ENCODE measurements at regions not wholly inside any gene's neighbourhood (a gene's known extent, or its start where the extent isn't known, plus 50 kb on each side); places are given as distances from the start of the nearest gene placed in this dataset.
"Not testable (repeated sequence)": the region's sequence is repeated elsewhere in the genome, so short reads cannot be mapped to it uniquely, and the experiment has no call there.

DNA sequence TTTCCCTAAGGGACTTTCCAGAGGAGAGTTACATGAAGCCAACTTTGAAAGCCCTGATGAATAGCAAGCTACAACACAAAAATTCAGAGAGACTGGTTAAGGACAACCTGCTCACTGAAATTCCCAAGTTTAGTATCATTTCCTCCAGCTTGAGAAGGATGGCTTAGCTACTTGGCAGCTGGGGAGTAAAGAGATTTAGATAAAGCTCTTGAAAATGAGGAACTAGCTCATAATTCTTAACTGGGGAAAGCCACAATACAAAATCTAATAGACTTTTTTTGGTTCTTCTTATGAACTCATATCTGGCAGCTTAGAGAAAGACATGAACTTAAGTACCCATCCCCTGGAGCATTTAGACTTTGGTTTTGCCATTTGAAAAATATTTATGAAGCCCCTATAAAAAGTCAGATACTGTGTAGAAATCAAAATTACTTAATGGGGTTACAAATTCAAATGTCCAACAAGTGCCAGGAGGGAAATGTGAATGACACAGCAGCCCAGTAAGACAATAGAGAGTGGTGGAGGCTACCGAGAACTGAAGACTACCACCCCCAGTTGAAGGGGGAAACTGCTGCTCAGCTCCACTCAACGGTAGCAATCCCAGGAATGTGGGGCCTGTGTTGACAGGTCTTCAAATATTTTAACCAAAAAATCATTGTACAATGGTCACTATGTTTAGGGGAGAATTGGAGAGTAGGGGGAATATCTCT is 79.4 kb upstream of the ADRB2 start:
- Mint-ChIP-seq H3K36me3 (ENCODE audit: insufficient read depth) (no peaks in the 10 kb centered on the region), H3K27me3 (no peaks in the 10 kb centered on the region), H3K27ac (no peak overlapping the region), H3K4me3 (ENCODE audit: low read depth) (no peak overlapping the region), H3K9me3 (ENCODE audit: low read depth) (no peaks in the 10 kb centered on the region), H3K4me1 (ENCODE audit: low read depth) (peaks cover 1% of the 10 kb centered on the region)
- DNase-seq (ENCODE audit: low spot score, unreplicated experiment) = no peak
- TF ChIP-seq, protein P1, sequence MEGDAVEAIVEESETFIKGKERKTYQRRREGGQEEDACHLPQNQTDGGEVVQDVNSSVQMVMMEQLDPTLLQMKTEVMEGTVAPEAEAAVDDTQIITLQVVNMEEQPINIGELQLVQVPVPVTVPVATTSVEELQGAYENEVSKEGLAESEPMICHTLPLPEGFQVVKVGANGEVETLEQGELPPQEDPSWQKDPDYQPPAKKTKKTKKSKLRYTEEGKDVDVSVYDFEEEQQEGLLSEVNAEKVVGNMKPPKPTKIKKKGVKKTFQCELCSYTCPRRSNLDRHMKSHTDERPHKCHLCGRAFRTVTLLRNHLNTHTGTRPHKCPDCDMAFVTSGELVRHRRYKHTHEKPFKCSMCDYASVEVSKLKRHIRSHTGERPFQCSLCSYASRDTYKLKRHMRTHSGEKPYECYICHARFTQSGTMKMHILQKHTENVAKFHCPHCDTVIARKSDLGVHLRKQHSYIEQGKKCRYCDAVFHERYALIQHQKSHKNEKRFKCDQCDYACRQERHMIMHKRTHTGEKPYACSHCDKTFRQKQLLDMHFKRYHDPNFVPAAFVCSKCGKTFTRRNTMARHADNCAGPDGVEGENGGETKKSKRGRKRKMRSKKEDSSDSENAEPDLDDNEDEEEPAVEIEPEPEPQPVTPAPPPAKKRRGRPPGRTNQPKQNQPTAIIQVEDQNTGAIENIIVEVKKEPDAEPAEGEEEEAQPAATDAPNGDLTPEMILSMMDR (IDR thresholded peaks at IDR 0.05; ENCODE audit: unreplicated experiment) = no peak

DNA sequence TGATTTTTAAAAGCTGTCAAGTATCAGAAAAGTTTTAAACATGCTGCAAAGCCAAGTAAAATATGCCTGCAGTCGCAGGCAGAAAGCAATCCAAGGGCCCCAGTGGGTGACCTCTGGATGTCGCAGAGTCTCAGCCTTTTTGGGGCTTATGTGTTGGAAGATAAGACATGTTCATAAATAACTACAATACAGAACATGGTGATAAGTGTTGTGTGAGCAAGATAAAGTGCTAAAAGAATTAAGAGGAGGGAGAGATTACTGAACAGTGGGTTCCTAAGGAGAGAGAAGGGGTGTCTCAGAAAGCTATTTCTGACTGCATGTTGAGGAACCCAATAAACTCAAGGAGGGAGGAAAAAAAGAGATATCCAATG is 78.9 kb upstream of the ADRB2 start:
- Mint-ChIP-seq H3K27ac (peak overlapping the region; percentile 1), H3K36me3 (ENCODE audit: insufficient read depth) (no peaks in the 10 kb centered on the region), H3K4me1 (ENCODE audit: low read depth) (peaks cover 1% of the 10 kb centered on the region), H3K27me3 (no peaks in the 10 kb centered on the region), H3K4me3 (ENCODE audit: low read depth) (no peak overlapping the region), H3K9me3 (ENCODE audit: low read depth) (no peaks in the 10 kb centered on the region)
- DNase-seq (ENCODE audit: low spot score, unreplicated experiment) = no peak
- TF ChIP-seq, protein P1 (IDR thresholded peaks at IDR 0.05; ENCODE audit: unreplicated experiment) = no peak

- Mint-ChIP-seq H3K36me3 (ENCODE audit: insufficient read depth) (no peaks in the 10 kb centered on the region), H3K9me3 (ENCODE audit: low read depth) (peaks cover 11% of the 10 kb centered on the region), H3K27me3 (no peaks in the 10 kb centered on the region), H3K4me3 (ENCODE audit: low read depth) (no peak overlapping the region), H3K4me1 (ENCODE audit: low read depth) (peaks cover 1% of the 10 kb centered on the region), H3K27ac (no peak overlapping the region)
- TF ChIP-seq, protein P1 (IDR thresholded peaks at IDR 0.05; ENCODE audit: unreplicated experiment) = no peak
- no peak for DNase-seq (ENCODE audit: low spot score, unreplicated experiment)
Measured at GRCh38 chr5:148748702-148749392, 77.6 kb upstream of the ADRB2 start.

GRCh38 chr5:148750614-148751013 is 75.8 kb upstream of the ADRB2 start:
- H3K36me3 Mint-ChIP-seq (ENCODE audit: insufficient read depth) = no peaks in the 10 kb centered on the region
- DNase-seq (ENCODE audit: low spot score, unreplicated experiment) = no peak
- peaks cover 1% of the 10 kb centered on the region for H3K4me1 Mint-ChIP-seq (ENCODE audit: low read depth)
- H3K9me3 Mint-ChIP-seq (ENCODE audit: low read depth) = peaks cover 18% of the 10 kb centered on the region
- H3K27me3 Mint-ChIP-seq = no peaks in the 10 kb centered on the region
- no peak overlapping the region for H3K4me3 Mint-ChIP-seq (ENCODE audit: low read depth)
- no peak overlapping the region for H3K27ac Mint-ChIP-seq
- TF ChIP-seq, protein P1 (IDR thresholded peaks at IDR 0.05; ENCODE audit: unreplicated experiment) = no peak

GRCh38 chr5:148751025-148751424 is 75.4 kb upstream of the ADRB2 start:
- Mint-ChIP-seq H3K36me3 (ENCODE audit: insufficient read depth) (no peaks in the 10 kb centered on the region), H3K4me1 (ENCODE audit: low read depth) (peaks cover 1% of the 10 kb centered on the region), H3K27ac (no peak overlapping the region), H3K4me3 (ENCODE audit: low read depth) (no peak overlapping the region), H3K27me3 (no peaks in the 10 kb centered on the region), H3K9me3 (ENCODE audit: low read depth) (peaks cover 20% of the 10 kb centered on the region)
- TF ChIP-seq, protein P1 (IDR thresholded peaks at IDR 0.05; ENCODE audit: unreplicated experiment) = no peak
- no peak for DNase-seq (ENCODE audit: low spot score, unreplicated experiment)

GRCh38 chr5:148752375-148752774 is 74.0 kb upstream of the ADRB2 start:
- H3K4me3 Mint-ChIP-seq (ENCODE audit: low read depth); H3K4me1 Mint-ChIP-seq (ENCODE audit: low read depth); H3K27me3 Mint-ChIP-seq; DNase-seq (ENCODE audit: low spot score, unreplicated experiment); H3K27ac Mint-ChIP-seq; H3K36me3 Mint-ChIP-seq (ENCODE audit: insufficient read depth): not testable (repeated sequence)
- peaks cover 30% of the 10 kb centered on the region for H3K9me3 Mint-ChIP-seq (ENCODE audit: low read depth)
